HG02943 (cell line): ENCODE measurements at regions not wholly inside any gene's neighbourhood (a gene's known extent, or its start where the extent isn't known, plus 50 kb on each side); places are given as distances from the start of the nearest gene placed in this dataset.
"Not testable (repeated sequence)": the region's sequence is repeated elsewhere in the genome, so short reads cannot be mapped to it uniquely, and the experiment has no call there.

Experiments used
- ATAC-seq: cut with Tn5 transposase; IDR thresholded peaks from one replicate; pipeline ENCODE4 v1.9.1; 2021; ENCODE audit warnings: mild to moderate bottlenecking, low read depth, moderate library complexity; ENCODE audit not compliant: unreplicated experiment

- ATAC-seq: no peak
These were observed 836.3 kb upstream of the ACVR2A start for GRCh38 chr2:147008481-147008880.

DNA sequence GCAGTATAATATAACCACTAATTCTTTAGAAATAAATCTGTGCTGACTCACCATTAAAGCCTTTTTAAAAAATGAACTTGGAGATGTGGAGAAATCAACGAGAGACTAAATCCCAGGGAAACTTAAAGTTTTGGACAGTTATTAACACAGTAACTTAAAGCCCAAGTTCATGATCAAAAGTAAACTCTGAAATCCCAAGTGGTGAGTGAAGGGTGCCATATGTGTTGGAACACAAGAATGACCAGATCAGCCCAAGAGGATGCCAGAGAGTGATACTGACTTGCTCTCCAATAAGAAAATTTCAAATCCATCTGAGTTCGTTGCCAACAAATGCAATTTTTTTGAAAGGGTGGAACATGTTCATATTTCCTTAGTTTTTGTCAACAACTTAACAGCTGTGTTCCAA is 838.1 kb upstream of the ACVR2A start:
- ATAC-seq: no peak

DNA sequence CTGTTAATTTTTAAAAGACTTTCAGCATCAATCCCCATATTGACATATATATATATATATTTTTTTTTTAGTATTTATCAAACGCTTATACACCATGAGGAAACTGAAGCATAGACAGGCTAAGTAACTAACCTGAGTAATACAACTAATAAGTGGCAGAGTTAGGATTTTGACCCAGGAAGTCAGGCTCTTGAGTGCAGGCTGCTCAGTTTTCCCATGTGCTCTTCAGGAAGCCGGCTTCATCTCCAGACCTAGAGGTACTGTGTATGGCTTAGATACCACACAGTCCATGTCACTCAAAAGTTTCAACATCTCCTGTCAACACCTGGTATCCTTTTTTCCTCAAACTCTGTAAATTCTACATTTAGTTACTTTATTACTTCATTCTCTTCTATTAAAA is 841.7 kb upstream of the ACVR2A start:
- ATAC-seq: no peak

DNA sequence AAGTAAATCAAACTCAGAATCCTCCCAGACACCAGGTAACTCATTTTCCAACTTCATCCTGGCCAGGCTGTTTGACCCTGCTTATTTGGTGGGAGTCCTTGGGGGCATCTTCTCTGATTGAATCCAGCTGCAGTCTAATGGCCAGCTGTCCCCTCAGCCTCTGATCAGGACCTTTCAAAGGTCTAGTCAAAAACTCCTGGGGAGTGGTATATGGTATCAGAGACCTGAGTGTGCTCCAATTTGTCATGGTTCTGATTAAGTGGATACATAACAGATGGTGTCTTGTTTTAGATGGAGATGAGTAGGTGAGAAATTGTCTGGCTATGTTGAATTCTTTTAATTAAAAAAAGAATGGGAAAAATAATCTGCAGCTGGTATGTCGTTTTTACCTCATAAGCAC is 842.6 kb upstream of the ACVR2A start:
- ATAC-seq: no peak

DNA sequence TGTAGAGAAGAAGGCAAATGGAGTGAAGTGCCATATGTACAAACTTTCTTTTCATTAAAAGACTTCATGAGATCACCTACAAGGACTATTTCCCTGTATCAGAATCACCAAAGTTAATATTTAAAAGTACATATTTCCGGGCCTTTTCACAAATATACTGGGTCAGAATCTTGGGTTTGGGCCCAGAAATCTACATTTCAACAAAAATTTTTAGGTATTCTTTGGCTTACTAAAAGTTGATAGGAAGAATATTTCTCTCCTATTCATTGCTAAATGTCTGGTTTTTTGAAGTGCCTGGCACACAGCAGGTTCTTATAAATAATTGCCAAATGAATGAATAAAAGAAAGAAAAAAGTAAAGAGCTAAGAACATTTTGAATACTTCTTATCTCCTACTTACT is 843.8 kb upstream of the ACVR2A start:
- no peak for ATAC-seq

DNA sequence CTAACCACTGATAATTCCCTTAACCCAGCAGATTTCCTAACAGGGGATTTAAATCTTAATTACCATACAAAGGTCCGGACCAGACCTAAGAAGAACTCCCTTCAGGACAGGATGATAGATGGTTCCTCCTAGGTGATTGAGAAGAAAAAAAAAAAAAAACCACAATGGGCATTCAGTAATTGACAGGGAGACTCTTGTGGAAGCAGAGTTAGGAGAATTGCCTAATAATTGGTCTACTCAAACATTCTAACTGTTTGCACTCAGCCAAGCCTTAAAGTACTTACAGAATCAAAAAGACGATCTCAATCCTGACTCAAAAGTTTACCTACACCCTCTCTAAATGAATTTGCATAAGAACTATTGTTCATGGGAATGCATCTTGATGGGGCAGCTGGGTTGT is 844.7 kb upstream of the ACVR2A start:
- ATAC-seq: not testable (repeated sequence)

- no peak for ATAC-seq
These were observed 846.9 kb upstream of the ACVR2A start for GRCh38 chr2:146997945-146998344.

DNA sequence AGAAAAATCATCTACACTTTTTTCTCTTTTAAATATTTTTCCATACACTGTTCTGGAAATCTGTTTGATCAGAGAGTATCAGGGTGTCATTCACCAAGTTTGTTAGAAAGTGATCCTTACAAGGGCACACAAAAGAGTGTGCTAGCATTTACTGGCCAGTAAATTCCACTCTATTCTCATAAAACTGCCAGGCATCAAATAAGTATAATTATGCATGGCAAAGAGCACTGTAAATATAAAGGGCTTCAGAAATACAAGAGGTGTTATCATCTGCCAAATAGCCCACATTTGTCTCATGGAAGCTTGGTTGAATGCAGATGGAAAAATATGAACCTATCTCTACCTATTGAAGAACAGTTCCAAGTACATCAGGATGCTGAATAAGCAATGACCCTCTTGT is 847.3 kb upstream of the ACVR2A start:
- no peak for ATAC-seq

GRCh38 chr2:146994246-146994645 is 850.6 kb upstream of the ACVR2A start:
- no peak for ATAC-seq

- no peak for ATAC-seq
These were observed 852.4 kb upstream of the ACVR2A start for GRCh38 chr2:146992466-146992865.

- no peak for ATAC-seq
These were observed 852.8 kb upstream of the ACVR2A start for GRCh38 chr2:146992057-146992456.

- no peak for ATAC-seq
These were observed 854.3 kb upstream of the ACVR2A start for GRCh38 chr2:146990311-146991054.

GRCh38 chr2:146989741-146990140 is 855.1 kb upstream of the ACVR2A start:
- no peak for ATAC-seq

GRCh38 chr2:146987996-146988395 is 856.8 kb upstream of the ACVR2A start:
- ATAC-seq: no peak

DNA sequence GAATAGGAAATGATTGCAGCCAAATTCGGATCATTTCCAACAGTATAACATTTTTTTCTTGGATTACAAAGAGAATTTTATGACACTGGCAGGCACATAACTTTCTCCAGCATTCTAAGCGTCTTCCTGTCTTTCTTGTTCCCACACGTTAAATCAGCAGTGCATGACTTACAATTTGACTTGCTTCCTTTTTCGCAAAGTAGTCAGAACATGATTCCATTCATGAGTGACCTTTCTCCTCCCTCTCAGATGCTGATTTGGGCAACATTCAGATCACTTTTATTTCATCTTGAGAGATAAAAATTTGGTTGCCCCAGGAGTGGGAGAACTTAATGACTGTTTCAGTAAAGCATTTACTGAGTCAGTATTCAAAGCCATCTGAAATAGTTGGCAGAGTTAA is 858.7 kb upstream of the ACVR2A start:
- ATAC-seq: no peak

DNA sequence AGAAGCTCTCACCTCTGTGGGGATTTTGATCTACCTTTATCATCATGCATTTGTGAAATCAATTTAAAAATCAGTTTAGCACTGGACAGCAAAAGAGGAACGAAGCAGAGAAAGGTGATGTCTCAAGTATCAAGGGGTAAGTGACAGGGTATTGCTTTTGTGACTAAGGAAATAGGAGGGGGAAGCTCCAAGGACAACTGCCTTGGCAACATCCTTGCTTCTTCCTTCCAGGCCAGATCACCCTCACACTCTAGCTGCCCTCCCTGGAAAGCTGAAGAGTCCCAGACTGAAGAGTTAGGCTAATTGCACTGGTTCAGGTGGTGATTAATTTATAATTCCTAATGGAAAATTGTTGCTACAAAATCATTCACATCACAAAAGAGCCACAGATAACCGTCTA is 859.1 kb upstream of the ACVR2A start:
- ATAC-seq: no peak

DNA sequence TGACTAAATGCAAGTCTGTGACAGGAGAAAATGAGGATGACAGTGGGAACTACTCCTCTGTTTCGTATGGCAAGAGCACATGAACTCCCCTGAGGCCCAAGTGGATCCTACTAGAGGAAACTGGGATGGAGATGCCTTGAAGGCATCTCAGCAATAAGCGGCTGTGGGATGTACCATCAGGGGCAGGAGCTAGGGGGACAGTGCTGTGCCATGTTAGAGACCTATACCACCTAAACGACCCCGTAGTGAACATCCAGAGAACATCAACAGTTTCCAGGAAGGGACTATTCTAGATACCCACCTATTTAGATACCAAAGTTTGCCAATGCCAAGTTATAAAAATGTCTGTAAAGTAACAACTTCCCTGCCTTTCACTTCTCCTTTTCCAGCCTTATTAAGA is 860.8 kb upstream of the ACVR2A start:
- no peak for ATAC-seq

DNA sequence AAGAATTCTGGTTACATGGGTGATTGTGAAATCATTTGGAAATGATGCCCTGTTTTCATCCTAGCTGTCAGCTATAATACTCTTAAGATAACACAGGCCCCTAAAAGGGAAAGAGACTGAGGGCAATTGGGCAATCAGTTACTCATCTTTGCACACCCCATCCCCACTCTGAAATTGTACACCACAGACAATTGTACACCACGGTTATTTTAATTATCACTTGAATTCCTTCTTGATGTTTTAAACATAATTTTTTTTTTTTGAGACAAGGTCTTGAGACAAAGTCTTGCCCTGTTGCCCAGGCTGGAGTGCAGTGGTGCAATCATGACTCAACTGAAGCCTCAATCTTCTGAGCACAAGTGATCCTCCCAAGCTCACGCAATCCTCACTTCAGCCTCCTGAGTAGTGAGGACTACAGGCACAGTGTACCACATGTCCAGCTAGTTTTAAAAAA is 862.4 kb upstream of the ACVR2A start:
- ATAC-seq: no peak

- ATAC-seq: no peak
These were observed 862.9 kb upstream of the ACVR2A start for GRCh38 chr2:146981921-146982320.

DNA sequence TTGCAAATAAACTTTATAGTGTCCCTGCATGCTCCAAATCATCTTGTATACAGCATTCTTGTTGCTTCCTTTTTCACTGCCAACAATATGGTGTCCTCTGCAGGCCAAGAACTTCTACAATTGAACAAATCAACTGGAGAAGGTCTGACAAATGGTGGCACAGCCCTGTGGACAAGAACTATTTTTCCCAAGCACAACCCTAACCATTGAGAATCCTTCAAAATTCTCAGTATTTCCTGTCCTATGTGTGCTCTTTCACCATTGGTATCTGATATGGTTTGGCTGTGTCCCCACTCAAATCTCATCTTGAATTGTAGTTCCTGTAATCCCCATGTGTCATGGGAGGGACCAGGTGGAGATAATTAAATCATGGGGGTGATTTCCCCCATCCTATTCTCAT is 865.1 kb upstream of the ACVR2A start:
- no peak for ATAC-seq

GRCh38 chr2:146978577-146979555 is 866.0 kb upstream of the ACVR2A start:
- no peak for ATAC-seq

DNA sequence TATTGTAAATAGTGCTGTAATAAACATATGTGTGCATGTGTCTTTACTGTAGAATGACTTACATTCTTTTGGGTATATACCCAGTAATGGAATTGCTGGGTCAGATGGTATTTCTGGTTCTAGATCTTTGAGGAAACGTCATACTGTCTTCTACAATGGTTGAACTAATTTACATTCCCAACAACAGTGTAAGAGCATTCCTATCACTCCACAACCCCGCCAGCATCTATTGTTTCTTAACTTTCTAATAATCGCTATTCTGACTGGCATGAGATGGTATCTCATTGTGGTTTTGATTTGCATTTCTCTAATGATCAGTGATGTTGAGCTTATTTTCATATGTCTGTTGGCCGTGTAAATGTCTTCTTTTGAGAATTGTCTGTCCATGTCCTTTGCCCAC is 873.8 kb upstream of the ACVR2A start:
- not testable (repeated sequence) for ATAC-seq
